SK-N-SH (cell line): ENCODE measurements at regions not wholly inside any gene's neighbourhood (a gene's known extent, or its start where the extent isn't known, plus 50 kb on each side); places are given as distances from the start of the nearest gene placed in this dataset.

Source experiments
- ELF1 ChIP-seq: IDR thresholded peaks from 2 replicates; pipeline ENCODE4 v1.4.0; 2012
- EP300 ChIP-seq, 2 experiments: IDR thresholded peaks; 2 replicates each; pipeline versions ENCODE4 v1.4.0 to v1.6.1; 2012; ENCODE audit warnings: borderline replicate concordance in 1 of 2, low read depth in 1 of 2, low read length in 1 of 2
- FOSL2 ChIP-seq: IDR thresholded peaks from 2 replicates; pipeline ENCODE4 v1.4.0; 2012; ENCODE audit warnings: low read depth, mild to moderate bottlenecking, moderate library complexity, borderline replicate concordance
- FOXJ3 ChIP-seq: sonication (generic); formaldehyde crosslinking; IDR thresholded peaks from 2 replicates; pipeline ENCODE4 v1.5.1; 2020; ENCODE audit warnings: mild to moderate bottlenecking, missing genetic modification reagents
- FOXM1 ChIP-seq: IDR thresholded peaks from 2 replicates; pipeline ENCODE4 v1.4.0; 2012; ENCODE audit warnings: low read depth, mild to moderate bottlenecking
- IRF3 ChIP-seq: fragments of 150-350 bp; IDR thresholded peaks from 2 replicates; pipeline ENCODE4 v1.6.1; 2016; ENCODE audit warnings: mild to moderate bottlenecking, low read depth, low read length
- JUND ChIP-seq: IDR thresholded peaks from 2 replicates; pipeline ENCODE4 v1.4.0; 2012
- MAX ChIP-seq: IDR thresholded peaks from 2 replicates; pipeline ENCODE4 v1.4.0; 2012; ENCODE audit warnings: low read depth
- MEF2A ChIP-seq: IDR thresholded peaks from 2 replicates; pipeline ENCODE4 v1.4.0; 2012; ENCODE audit warnings: low read depth, borderline replicate concordance
- NFIC ChIP-seq: IDR thresholded peaks from 2 replicates; pipeline ENCODE4 v1.4.0; 2012; ENCODE audit warnings: borderline replicate concordance
- NRF1 ChIP-seq: IDR thresholded peaks from 2 replicates; pipeline ENCODE4 v1.6.1; 2012; ENCODE audit warnings: low read depth, mild to moderate bottlenecking, low read length
- RCOR1 ChIP-seq: fragments of 150-350 bp; IDR thresholded peaks from 2 replicates; pipeline ENCODE4 v1.6.1; 2017; ENCODE audit warnings: antibody characterized with exemption, low read length
- RFX5 ChIP-seq: IDR thresholded peaks from 2 replicates; pipeline ENCODE4 v1.6.1; 2012; ENCODE audit warnings: mild to moderate bottlenecking, improper control_type of control experiment, low read length
- TAF1 ChIP-seq: IDR thresholded peaks from 2 replicates; pipeline ENCODE4 v1.6.1; 2012; ENCODE audit warnings: low read depth, mild to moderate bottlenecking, low read length, moderate library complexity, borderline replicate concordance
- TCF12 ChIP-seq: IDR thresholded peaks from 2 replicates; pipeline ENCODE4 v1.4.0; 2012
- TEAD4 ChIP-seq: IDR thresholded peaks from 2 replicates; pipeline ENCODE4 v1.4.0; 2012; ENCODE audit warnings: mild to moderate bottlenecking, borderline replicate concordance; ENCODE audit not compliant: insufficient read depth
- ZBTB33 ChIP-seq: IDR thresholded peaks from 2 replicates; pipeline ENCODE4 v1.4.0; 2012; ENCODE audit warnings: low read depth, borderline replicate concordance
- TF ChIP-seq, protein P1 (sequence below): IDR thresholded peaks from 2 replicates; pipeline ENCODE4 v1.4.0; 2012; ENCODE audit warnings: low read depth, borderline replicate concordance
- TF ChIP-seq, protein P2 (sequence below): IDR thresholded peaks from 2 replicates; pipeline ENCODE4 v1.6.1; 2012; ENCODE audit warnings: mild to moderate bottlenecking, low read depth, low read length, moderate library complexity

DNA sequence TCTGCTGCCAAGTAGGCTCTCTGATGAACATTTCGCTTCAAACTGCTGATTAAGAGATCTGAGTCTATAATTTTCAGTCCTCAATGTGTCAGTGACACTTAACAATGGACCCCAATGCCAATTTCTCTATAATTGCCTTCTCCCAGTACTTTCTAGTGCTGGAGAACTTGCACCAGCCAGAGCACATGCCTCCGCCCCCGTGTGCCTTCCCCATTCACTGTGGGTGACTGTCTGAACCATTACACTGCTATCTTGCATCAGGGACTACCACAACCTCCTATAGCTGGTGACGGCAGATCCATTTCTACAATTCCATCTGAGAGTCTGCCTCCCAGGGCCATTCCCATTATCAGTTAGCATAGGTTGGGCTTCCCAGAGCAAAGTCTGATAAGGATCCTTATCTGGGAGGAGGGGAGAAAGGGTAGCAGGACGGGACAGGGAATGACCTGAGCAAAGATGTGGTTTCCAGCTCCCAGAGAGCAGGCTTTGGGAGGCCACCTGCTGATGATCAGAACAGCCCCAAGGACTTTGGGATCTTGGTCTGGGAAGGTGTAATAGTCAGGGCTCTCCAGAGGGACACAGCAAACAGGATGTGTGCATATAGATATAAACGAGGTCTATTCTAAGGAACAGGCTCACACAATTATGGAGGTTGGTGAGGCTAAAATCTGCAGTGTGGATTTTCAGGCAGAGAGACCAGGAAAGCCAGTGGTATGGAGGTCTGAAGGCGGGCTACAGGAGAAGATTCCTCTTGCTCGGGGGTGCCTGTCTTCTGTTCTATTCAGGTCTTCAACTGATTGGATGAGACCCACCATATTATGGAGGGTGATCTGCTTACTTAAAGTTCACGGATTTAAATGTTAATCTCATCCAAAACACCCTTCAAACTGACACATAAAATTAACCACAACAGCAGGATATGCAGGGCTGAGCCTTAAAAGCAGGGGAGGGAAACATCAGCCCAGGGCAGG is 238.2 kb downstream of the PTPRU start (continued):
- TF ChIP-seq, protein P1, sequence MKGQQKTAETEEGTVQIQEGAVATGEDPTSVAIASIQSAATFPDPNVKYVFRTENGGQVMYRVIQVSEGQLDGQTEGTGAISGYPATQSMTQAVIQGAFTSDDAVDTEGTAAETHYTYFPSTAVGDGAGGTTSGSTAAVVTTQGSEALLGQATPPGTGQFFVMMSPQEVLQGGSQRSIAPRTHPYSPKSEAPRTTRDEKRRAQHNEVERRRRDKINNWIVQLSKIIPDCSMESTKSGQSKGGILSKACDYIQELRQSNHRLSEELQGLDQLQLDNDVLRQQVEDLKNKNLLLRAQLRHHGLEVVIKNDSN = no peak
- TF ChIP-seq IRF3 = no peak
- no peak for TF ChIP-seq MAX
- 0 out of 2 replicates have a peak, but pooled peaks have one; percentile 23 for TF ChIP-seq TEAD4
- peak; percentile 90 for TF ChIP-seq RCOR1
- TF ChIP-seq ZBTB33 = no peak
- TF ChIP-seq ELF1 = no peak
- TF ChIP-seq EP300 (IDR thresholded peaks at IDR 0.05; ENCODE audit: borderline replicate concordance in 1 of 2, low read depth in 1 of 2, low read length in 1 of 2) = peak in 1 of 2 experiments; percentile 97; a peak in 2 of 4 replicates
- TF ChIP-seq FOXM1 = no peak
- TF ChIP-seq NRF1 = no peak
- TF ChIP-seq RFX5 = no peak
- peak; percentile 96 for TF ChIP-seq FOXJ3 (CRISPR knock-in tag)
- TF ChIP-seq, protein P2, sequence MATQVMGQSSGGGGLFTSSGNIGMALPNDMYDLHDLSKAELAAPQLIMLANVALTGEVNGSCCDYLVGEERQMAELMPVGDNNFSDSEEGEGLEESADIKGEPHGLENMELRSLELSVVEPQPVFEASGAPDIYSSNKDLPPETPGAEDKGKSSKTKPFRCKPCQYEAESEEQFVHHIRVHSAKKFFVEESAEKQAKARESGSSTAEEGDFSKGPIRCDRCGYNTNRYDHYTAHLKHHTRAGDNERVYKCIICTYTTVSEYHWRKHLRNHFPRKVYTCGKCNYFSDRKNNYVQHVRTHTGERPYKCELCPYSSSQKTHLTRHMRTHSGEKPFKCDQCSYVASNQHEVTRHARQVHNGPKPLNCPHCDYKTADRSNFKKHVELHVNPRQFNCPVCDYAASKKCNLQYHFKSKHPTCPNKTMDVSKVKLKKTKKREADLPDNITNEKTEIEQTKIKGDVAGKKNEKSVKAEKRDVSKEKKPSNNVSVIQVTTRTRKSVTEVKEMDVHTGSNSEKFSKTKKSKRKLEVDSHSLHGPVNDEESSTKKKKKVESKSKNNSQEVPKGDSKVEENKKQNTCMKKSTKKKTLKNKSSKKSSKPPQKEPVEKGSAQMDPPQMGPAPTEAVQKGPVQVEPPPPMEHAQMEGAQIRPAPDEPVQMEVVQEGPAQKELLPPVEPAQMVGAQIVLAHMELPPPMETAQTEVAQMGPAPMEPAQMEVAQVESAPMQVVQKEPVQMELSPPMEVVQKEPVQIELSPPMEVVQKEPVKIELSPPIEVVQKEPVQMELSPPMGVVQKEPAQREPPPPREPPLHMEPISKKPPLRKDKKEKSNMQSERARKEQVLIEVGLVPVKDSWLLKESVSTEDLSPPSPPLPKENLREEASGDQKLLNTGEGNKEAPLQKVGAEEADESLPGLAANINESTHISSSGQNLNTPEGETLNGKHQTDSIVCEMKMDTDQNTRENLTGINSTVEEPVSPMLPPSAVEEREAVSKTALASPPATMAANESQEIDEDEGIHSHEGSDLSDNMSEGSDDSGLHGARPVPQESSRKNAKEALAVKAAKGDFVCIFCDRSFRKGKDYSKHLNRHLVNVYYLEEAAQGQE = no peak
- no peak for TF ChIP-seq TAF1
- no peak for TF ChIP-seq FOSL2
- TF ChIP-seq NFIC = no peak
- no peak for TF ChIP-seq MEF2A
- peak; percentile 27; the same call in 1 of the 2 replicates for TF ChIP-seq TCF12
- TF ChIP-seq JUND = no peak
